Activated CD4-positive, CD25-positive, alpha-beta regulatory T cell treated with anti-CD3 and anti-CD28 coated beads, Interleukin-2, amount 50 U/mL, for 72 hours (primary cell): ENCODE measurements at regions not wholly inside any gene's neighbourhood (a gene's known extent, or its start where the extent isn't known, plus 50 kb on each side); places are given as distances from the start of the nearest gene placed in this dataset.
"Not testable (repeated sequence)": the region's sequence is repeated elsewhere in the genome, so short reads cannot be mapped to it uniquely, and the experiment has no call there.

Experiments used
- DNase-seq: peaks from one replicate; pipeline ENCODE4 v3.0.0; 2021

DNA sequence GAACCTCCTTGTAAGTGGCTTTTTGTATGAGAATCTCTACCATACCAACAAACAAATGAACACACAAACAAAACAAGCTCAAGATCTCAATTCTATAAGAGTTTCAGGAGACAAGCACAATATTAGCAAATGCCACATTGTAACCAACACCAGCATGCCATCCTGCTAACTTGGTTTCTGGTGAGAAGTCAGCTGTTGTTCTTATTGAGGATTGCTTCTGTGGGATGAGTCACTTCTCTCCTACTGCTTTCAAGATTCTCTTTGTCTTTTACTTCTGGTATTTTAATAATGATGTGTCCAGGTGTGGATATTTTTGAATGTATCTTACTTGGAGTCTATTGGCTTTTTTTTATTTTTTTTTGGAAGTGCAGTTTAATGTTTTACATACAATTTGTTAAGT lies 131.7 kb downstream of the BCL2L11 start:
- no peak for DNase-seq

DNA sequence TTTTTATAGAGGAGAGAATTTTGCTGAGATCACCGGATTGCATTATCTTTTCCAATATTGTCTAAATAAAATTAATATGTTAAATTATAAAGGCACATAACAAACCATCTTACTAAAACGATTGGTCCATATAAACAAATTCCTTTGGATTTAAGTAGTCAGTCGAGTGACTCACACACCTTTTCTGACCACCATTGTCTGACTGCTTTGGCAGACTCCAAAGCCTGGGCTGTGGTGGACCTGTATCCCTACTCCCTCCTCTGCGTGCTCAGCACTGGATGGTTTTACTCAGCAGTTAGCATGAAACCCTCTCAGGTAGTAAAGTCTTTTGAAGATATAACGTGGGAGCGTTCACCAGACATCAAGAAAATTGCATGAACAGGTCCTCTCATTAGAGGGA lies 134.2 kb downstream of the BCL2L11 start:
- not testable (repeated sequence) for DNase-seq

DNA sequence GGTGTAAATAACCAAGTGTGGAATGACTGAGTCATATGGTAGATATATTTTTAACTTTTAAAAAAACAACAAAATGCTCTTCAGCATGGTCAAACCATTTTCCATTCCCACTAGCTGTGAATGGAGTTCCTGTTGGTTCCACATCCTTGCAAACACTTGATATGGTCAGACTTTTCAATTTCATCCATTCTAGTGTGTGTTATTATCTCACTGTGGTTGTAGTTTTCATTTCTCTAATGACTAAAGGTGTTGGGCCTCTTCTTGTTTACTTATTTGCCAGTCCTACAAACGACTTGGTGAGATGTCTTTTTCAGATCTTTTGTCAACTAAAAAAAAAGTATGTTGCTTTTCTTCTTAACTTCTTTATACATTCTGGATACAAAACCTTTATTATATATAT lies 135.9 kb downstream of the BCL2L11 start:
- not testable (repeated sequence) for DNase-seq

DNA sequence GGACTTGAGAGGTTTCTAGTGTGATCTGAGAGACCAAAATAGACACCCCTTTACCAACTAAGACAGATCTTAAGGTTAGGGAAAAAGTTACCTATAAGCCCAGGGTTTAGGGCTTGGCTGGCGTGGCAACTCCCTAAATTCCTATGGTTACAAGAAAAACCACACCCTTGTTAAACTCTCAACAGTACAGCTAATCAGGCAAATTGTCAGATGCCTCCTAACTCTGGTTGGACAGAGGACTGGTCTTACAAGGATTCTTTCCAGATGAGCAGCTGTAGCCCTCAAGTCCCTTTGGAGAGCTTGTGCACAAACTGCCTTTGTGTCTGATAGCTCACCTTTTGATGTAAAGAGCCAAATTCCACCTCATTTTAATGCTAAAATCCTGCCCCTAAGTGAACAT lies 136.9 kb downstream of the BCL2L11 start:
- DNase-seq: not testable (repeated sequence)

DNA sequence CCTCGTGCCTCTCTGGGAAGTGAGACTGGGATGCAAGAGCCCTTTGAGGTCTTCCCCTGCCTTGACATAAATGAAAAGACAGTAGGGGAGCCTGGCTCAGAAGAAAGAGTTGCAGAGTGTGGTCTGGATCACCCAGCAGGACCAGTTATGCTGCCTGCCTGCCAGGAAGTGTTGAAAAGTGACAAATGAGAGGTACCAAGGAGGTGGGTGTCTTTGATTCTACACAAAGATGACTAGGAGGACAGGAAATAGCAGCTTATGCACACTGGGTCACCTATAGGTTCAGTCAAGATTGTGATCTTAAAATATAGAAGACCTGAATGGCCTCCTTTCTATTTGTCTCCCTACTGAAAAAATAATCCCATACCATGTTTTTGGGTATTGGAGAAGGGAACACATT lies 137.6 kb downstream of the BCL2L11 start:
- DNase-seq: not testable (repeated sequence)

DNA sequence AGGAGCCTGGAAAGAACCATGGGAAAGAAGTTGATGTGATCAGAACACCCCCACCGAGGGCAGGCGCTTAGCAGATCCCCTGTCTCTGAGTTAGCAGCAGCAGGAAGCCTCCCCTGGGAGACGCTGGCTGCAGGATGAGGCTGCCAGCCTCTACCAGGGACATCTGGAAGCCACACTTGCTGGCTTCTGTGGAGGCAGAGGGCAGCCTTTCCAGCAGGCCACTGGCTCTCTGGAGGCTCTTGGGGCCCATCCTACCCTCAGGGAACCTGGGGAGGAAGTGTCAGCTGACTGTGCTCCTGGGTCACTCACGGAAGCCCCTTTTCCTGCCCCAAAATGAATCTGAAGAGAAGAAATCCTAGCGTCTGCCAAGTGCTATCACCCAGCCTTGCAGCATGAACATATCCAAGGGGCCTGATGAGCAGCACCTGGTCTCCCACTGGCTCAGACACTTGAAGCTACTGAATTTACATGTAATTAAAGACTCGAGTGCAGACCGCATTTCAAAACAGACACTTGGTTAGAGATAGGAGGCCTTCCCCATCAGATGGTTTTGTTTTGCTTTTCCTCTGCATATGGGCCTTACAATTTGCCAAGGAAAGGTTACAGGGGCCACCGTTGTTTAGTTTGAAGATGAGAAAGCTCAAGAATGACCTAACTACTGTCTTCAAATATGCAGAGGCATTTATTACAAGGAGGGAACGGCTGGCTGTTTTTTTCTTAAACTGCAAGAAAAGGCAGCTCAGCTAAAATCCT lies 142.1 kb downstream of the BCL2L11 start:
- not testable (repeated sequence) for DNase-seq

DNA sequence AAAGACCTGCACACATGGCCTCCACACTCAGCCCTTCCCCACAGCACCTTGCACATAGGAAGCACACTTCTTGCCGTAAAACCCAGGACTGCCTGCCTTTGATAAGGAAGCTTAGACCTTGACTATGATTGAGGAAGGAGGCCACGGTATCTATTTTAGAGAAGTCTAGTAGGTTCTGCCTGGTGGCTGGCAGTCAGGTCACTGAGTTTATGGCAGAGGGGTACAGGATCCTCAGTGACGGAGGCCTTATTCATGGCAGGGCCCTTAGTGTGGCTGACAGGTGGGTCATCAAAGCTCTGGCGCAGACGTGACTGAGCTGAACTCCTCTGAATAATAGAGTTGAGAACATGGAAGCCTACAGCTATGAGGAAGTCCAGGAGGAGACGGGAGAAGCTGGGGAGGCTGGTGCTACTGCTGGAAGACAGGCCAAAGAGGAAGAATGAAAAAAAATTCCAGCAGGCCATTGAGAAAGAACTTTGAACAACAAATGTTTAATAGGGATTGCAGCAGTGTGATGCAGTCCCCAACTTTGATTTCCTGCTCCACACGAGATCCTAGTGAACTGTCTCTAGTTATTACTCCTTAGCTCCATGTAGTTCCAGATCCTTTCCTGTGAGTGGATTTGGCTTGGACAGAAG lies 142.8 kb downstream of the BCL2L11 start:
- not testable (repeated sequence) for DNase-seq

DNA sequence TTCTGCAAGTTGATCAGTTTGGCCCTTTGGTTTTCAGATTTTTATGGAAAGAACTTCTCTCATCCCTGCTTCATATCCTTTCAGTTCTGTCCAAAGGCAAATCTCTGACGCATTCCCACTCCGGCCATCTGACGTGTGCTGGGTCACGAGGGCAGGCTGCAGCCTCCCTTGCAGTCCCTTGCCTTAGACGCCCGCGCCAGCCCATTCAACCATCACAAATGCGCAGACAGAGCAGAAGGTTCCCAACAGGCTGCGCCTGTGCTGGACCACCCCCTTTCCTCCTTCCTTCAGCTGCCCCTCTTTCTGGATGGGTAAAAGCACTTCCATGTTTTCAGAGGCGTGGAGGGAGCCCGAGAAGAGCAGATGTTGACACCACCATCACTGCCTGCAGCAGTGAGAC lies 144.2 kb downstream of the BCL2L11 start:
- DNase-seq: not testable (repeated sequence)

DNA sequence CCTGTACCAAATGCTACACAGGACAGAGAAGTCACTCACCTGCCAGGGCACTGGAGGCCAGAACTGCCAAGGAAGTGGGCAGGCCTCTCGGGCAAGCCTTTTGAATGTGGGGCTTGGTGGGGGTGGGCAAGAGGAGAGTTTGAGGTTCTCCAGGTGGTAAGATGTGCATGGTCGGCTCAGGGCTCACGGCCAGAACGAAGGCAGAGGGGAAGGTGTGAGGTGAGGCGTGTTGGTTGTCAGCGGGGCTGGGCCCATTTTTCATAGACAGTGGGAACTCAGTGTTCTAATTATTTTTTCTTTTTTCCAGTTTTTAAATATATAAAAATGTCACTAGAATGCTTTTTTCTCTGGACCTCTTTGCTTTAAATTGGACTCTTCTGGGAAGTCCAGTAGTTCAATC lies 145.8 kb downstream of the BCL2L11 start:
- not testable (repeated sequence) for DNase-seq

DNA sequence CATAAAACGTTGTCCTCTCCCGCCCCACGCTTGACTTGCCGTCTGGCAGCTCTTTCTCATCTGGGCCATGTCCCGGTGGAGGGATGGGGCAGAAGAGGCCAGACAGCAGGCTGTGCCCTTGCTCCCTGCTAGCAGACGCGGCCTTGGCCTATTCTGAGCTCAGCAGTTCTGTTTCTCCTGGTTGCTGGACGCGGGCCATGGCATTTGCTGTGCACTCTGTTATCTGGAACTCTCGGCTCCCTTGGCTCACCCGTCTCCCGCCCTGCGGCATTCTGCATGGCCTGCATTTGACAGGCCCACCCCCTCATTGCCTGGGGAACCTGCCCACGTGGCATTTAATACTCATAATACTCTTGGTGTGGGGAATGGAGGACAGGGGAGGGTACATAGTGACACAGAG lies 146.3 kb downstream of the BCL2L11 start:
- not testable (repeated sequence) for DNase-seq

DNA sequence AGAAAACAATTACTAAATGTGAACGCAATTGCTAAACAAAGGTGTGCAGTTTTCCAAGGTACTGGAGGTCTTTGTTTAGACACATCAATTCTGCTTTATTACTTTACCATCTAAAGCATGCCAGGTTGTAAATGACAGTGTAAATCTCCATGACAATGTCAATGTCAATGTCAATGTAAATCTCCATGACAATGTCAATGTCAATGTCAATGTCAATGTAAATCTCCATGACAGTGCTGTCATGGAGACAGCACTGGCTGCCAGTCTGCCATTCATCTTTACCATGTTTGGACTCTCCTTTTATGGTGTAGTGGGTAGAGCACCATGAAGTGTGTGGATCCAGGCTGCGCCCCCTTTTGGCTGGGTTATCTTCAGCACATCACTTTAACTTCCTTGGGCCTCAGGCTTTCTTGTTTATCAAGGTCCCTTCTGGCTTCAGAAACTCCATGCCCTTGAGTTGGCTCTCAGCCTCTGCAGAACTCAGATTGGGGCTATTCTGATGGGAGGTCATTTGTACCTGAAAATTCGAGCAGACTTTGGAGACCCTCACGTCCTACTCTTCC lies 149.1 kb downstream of the BCL2L11 start:
- not testable (repeated sequence) for DNase-seq

DNA sequence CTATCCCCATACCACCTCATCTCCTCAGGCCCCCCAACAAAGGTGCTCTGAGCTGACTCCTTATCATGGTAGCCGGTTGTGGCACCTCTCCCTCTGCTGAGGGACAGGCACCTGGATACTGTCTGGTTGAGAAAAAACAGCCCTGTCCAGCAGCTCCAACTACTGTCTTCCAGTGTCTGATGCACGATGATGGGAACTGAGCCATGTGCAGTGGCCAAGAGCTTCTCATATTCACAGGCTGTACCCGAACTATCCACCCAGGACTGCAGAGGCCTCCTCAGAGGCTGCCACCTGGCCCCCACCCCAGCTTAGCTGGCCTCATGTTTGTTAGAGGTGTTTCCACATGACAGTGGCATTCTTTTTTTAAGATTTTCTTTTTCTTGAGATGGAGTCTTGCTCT lies 149.9 kb downstream of the BCL2L11 start:
- DNase-seq: not testable (repeated sequence)

DNA sequence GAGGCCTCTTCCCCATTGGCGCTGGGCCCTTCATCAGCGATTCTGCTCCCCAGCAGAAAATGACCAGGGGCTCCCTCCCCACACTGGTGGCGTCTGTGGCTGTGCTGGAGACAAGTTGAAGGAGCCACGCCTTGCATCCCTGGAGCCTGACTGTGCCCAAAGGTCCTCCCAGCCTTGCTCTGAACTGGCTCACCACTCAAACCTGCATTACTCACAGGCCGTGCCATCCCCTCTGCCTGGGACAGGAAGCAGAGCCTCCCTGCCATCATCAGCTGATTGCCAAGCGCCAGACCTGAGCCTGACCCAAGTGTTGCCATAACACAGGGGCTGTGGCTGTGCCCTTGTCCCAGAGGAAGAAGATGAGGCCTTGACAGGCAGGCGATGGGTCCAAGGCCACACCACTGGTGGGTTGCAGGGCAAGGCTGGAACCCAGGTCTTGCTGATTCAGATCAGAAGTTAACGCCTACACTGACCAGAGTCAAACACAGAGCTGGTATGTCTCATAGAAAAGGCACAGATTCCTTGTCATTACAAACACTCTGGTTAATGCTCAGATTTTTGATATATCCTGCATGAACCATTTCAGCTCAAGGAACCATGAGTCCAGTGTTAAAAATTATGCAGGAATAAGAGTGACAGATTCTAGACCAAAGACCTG lies 151.1 kb downstream of the BCL2L11 start:
- DNase-seq: not testable (repeated sequence)

DNA sequence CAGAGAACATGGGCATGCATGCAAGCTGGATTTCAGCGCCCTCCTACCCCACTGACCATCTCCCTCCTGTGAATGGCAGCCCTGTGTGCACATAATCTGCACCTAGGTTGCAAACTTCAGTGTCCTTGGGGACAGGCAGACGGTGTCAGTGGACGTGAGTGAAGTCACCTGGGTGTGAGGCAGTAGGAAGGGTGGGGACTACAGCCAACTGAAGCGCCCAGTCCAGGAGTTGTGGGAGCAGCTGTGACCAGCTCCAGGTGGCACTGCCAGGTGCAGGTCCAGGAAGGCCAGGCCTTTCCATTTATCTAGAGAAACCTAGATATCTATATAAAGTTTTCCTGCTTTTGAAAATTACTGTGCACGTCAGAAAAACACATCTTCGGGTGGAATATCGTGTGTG lies 152.3 kb downstream of the BCL2L11 start:
- DNase-seq: not testable (repeated sequence)

DNA sequence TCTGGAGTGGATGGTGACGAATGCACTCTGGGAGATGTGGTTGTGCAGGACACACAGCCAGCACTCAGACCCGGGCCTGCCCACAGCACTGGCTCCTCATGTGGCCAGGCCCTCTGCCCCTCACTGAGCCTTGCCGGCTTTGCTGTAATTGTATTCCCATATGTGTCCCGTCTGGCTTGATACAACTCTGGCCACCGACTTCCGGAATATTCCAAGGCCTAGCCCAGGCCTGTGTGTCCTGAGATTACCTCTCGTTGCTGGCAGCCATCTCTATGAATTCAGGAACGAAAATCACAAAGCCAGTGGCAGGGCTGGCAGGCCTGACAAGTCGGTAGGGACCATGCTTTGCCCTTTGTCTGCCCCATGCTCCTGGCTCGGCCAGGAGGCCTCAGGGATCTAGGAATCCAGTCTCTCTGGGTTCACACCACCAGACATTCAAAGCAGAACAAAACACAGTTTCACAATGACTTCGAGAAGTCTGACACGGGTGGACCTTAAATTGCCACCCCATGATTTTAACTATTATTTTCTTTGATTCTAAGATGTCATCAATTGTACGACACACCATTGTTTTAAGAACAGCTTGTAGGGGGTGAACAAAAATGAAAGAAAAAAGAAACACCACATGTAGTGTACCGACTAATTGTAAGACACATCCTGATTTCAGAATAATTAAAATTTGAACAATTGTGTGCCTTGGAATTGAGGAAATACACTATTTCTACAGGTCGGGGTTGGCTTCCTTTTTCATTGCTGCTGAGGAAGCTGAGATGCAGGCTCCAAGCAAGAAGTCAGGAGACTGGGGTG lies 154.5 kb downstream of the BCL2L11 start:
- not testable (repeated sequence) for DNase-seq

DNA sequence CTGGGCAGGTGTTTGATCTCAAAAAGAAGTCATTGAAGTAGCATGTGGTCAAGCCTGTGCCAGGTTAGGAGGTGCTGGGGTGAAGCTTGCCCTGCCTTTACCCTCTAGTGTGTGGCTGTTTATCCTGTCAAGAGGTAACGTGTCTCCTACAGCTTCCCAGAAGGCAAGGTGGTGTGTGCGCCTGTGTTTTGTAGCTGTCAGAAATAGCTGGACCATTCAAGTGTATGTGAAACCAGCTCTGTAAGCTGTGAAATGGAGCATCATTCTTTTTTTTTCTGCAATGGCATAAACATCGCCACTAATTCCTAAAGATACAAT lies 155.1 kb downstream of the BCL2L11 start:
- not testable (repeated sequence) for DNase-seq

DNA sequence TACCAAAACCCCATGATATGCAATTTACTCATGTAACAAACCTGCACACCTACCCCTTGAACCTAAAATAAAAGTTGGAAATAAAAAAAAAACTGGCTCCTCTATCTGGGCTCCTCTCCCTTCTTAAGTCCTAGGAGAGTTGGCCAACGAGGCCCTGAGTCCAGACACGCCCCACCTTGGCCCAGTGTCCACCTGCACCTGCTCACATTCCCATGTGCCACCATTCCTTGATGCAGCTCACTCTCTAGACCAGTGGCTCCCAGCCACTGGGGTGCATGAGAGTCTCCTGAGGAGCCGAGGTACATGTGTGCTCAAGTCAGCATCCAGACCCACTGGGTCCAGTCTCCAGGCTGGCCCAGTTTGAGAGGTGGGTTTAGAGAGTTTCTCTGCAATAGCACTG lies 157.4 kb downstream of the BCL2L11 start:
- DNase-seq: not testable (repeated sequence)

DNA sequence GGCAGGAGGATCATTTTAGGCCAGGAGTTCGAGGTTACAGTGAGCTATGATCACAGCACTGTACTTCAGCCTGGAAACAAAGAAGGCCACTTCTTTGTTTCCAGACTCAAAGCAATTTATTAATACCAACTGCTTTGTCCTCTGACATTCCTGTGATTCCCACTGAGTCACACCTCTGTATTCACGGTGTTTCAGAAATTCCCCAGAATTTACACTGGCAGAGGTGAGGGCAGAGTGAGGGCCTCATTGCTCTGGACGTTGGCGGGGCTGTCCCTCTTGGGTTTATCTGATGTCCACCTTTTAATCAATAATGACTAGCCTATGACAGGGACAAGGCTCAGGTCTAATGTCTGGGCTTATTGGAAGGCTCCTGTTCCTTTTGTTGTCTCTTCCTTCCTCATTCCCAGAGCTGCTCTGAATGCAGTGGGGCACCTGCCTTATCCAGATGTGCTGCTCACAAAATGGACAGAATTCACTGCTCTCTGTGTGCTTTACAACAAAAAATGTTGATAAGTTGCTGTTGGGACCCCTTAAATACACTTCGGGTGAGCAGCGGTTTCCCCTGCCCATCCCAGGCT lies 160.1 kb downstream of the BCL2L11 start:
- not testable (repeated sequence) for DNase-seq

DNA sequence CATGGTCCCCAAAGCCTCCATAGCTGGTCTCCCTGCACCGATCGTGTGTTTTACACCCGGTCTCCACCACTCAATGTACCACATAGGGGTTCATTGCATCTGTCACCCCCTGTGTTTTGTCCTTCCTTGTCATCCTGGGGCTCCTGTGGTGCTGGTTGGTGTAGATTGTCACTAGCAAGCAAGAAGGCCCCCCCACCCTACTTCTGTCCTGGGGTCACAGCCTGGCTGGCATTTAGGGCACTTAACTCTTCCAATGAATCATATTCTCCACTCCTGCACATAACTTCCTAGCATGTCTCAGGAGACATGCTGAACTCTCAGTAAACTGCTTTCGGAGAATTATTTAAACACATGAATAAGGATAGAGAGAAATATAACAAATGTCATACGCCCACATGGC lies 161.4 kb downstream of the BCL2L11 start:
- DNase-seq: not testable (repeated sequence)

DNA sequence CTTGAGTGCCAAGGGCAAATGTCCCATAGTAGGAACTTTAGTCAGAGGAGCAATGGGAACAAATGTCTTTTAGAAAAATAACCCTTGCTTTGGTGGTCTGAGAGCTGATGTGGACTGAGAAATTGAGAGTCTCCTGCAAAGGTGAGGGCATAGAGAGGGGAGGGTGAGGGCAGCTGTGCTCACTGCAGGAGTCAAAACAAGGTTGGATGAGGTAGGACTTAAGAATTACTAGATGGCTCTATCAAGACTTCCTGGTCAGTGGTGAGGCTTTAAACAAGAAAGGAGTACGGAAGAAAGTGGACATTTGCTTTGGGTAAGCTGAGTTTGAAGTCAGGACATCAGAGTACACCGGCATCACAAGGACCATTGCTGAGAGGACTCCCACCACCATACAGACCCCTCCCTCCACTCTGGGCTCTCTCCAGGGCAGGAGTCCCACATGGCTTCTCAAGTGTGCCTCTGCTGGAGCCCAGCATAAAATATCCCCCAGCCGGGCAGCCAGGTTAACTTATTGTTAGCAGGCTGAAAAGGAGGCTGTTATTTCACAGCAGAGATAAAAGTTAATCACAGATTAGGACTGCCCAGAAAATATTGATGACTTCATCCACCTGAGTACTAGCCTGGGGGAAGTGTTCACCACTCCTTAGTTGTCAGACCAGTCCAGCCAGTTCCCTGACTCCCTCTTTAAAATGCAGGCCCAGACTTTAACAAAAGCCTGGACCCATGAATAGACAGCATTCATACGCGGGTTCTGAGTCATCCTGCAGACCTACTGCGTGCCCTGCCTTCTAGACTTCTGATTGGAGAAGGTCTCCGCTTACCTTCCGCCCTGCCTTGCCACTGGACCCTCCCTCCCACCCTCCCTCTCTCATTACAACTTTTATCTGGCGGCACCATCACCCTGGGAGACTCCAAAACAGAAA lies 167.2 kb downstream of the BCL2L11 start:
- DNase-seq: not testable (repeated sequence)

DNA sequence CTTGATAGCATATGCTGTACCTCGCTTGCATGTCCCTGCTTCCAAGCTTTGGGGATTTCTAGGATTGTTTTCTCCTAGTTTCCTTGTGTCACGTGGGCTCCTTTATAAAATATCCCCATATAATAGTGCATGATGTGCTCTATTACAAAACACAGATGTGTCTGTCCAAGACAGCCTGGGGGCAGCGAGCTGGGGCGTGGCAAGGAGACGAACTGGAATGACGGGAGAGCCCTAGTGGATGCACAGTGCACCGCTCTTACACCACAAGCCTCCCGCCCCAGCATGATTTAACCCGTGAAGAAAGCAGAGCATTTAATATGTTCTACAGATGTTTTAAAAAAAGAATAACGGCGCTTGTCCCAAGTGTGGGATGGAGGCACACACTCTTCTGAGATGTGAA lies 169.7 kb downstream of the BCL2L11 start:
- not testable (repeated sequence) for DNase-seq
